PC-3 (cell line): ENCODE measurements at regions not wholly inside any gene's neighbourhood (a gene's known extent, or its start where the extent isn't known, plus 50 kb on each side); places are given as distances from the start of the nearest gene placed in this dataset.
"Not testable (repeated sequence)": the region's sequence is repeated elsewhere in the genome, so short reads cannot be mapped to it uniquely, and the experiment has no call there.

ENCODE experiments used
- ATAC-seq: fragments of 200-7000 bp; cut with Tn5 transposase; 2 replicates; pipeline ENCODE4 v1.9.1; 2020; ENCODE audit warnings: mild to moderate bottlenecking, moderate library complexity
- BruUV-seq: library from RNA; stranded (reverse); fragments of 400-500 nt; replicated peaks from 2 replicates; lab custom pipeline; 2021; lab: Mats Ljungman, UMichigan
- CTCF ChIA-PET: fragments of 300-600 bp; sonication (Branson Sonifier 250); formaldehyde crosslinking; loops from one replicate; lab custom pipeline; 2022; ENCODE audit warnings: antibody characterized with exemption; lab: Charles Lee
- POLR2A ChIA-PET: fragments of 300-600 bp; sonication (Branson Sonifier 250); formaldehyde crosslinking; loops from one replicate; lab custom pipeline; 2022; ENCODE audit warnings: antibody characterized with exemption; ENCODE audit not compliant: unreplicated experiment; lab: Charles Lee
- DNase-seq: peaks from one replicate; pipeline ENCODE4 v3.0.0-alpha.2; 2015
- H2AFZ ChIP-seq: fragments of 300-600 bp; sonication (generic); 2 replicates; pipeline ENCODE4 v1.6.0; 2016; ENCODE audit warnings: antibody characterized with exemption, low read length
- H3F3A ChIP-seq: fragments of 300-600 bp; sonication (generic); one replicate; pipeline ENCODE4 v1.6.0; 2017; ENCODE audit warnings: antibody characterized with exemption, low read length, control low read depth, mild to moderate bottlenecking; ENCODE audit not compliant: unreplicated experiment
- H3K27ac ChIP-seq: fragments of 300-600 bp; sonication (generic); 2 replicates; pipeline ENCODE4 v1.5.1; 2016; ENCODE audit warnings: mild to moderate bottlenecking, low read length
- H3K27me3 ChIP-seq: fragments of 300-600 bp; sonication (generic); 2 replicates; pipeline ENCODE4 v1.6.1; 2016; ENCODE audit warnings: low read length, mixed read lengths
- H3K36me3 ChIP-seq: fragments of 300-600 bp; sonication (generic); 2 replicates; pipeline ENCODE4 v1.6.1; 2016; ENCODE audit warnings: low read depth, mixed run types, low read length, mixed read lengths
- H3K4me1 ChIP-seq: fragments of 300-600 bp; sonication (generic); 2 replicates; pipeline ENCODE4 v1.5.1; 2016; ENCODE audit warnings: low read length; ENCODE audit not compliant: insufficient read depth
- H3K4me2 ChIP-seq: fragments of 300-600 bp; sonication (generic); 2 replicates; pipeline ENCODE4 v1.6.0; 2016; ENCODE audit warnings: low read length
- H3K4me3 ChIP-seq: fragments of 300-600 bp; sonication (generic); 2 replicates; pipeline ENCODE4 v1.5.1; 2016; ENCODE audit warnings: mild to moderate bottlenecking, low read length, mixed read lengths
- H3K79me2 ChIP-seq: fragments of 300-600 bp; sonication (generic); 2 replicates; pipeline ENCODE4 v1.6.1; 2017; ENCODE audit warnings: low read length, mixed read lengths
- H3K9ac ChIP-seq: fragments of 300-600 bp; sonication (generic); 2 replicates; pipeline ENCODE4 v1.6.0; 2016; ENCODE audit warnings: mild to moderate bottlenecking, low read length
- H3K9me2 ChIP-seq: fragments of 300-600 bp; sonication (generic); replicated peaks from 2 replicates; pipeline ENCODE4 v1.6.1; 2016; ENCODE audit warnings: mixed run types, low read length, mixed read lengths
- H3K9me3 ChIP-seq: fragments of 300-600 bp; sonication (generic); 2 replicates; pipeline ENCODE4 v1.6.1; 2016; ENCODE audit warnings: low read length, mixed read lengths
- H4K20me1 ChIP-seq: fragments of 300-600 bp; sonication (generic); 2 replicates; pipeline ENCODE4 v1.6.1; 2016; ENCODE audit warnings: low read length, mixed read lengths
- EZH2 ChIP-seq: fragments of 300-600 bp; sonication (generic); IDR thresholded peaks from one replicate; pipeline ENCODE4 v1.6.1; 2017; ENCODE audit warnings: antibody characterized with exemption, mild to moderate bottlenecking, low read length; ENCODE audit not compliant: unreplicated experiment
- EZH2phosphoT487 ChIP-seq: fragments of 300-600 bp; sonication (generic); IDR thresholded peaks from 2 replicates; pipeline ENCODE4 v1.6.1; 2018; ENCODE audit warnings: mild to moderate bottlenecking, antibody characterized with exemption, low read length, borderline replicate concordance
- intact Hi-C: fragments of 100-400 bp; cut with micrococcal nuclease; formaldehyde crosslinking; loops from 2 replicates; pipeline ENCODE4 v1.9.0; 2023
- TF ChIP-seq, protein P1 (sequence below): fragments of 300-600 bp; sonication (generic); conservative IDR thresholded peaks from 2 replicates; pipeline ENCODE4 v1.5.1; 2017; ENCODE audit warnings: antibody characterized with exemption, low read depth, mild to moderate bottlenecking, low read length

DNA sequence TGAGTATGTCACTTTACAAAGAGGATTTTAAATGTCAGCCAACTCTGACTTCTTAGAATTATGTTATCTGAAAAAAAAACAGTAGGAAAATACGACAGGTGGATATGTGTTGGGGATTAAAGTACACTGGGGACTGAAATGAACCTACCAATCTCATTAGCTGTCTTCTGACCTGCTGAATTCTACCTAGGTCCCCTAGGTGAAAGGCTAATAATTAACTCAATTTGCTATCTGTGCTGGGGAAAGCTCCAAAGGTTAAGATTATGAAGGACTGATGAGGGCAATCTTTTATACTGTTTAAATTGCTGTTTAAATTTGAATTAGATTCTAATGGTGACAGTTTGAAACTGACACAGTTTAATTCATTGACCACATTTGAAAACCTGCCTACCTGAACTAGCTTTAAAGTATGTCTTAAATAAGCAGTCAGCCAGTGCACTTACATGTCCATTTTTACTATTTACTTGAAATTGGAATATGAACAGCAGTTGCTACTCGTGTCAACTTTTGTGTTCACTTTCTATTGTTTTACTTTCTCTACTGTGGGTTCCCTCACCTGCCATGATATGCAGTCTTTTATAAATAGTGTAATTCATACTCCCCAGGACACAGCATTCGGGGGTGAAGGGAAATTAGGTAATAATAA, 977.3 kb downstream of the C4orf33 start:
- no peaks in the 10 kb centered on the region for H3K27me3 ChIP-seq
- BruUV-seq: no TSS peak
- H3K9me3 ChIP-seq: no peaks in the 10 kb centered on the region
- no peaks in the 10 kb centered on the region for H3K79me2 ChIP-seq
- intact Hi-C loops: no loop called here
- no peak for DNase-seq
- no peaks in the 10 kb centered on the region for H3K4me1 ChIP-seq
- no peak for ATAC-seq
- H3K36me3 ChIP-seq: no peaks in the 10 kb centered on the region
- H3K9me2 ChIP-seq: no peaks in the 10 kb centered on the region
- no peak overlapping the region for H3K27ac ChIP-seq
- H3F3A ChIP-seq: no peaks in the 10 kb centered on the region
- no peak overlapping the region for H2AFZ ChIP-seq
- no peak for TF ChIP-seq EZH2
- no peak for TF ChIP-seq EZH2phosphoT487
- TF ChIP-seq, protein P1, sequence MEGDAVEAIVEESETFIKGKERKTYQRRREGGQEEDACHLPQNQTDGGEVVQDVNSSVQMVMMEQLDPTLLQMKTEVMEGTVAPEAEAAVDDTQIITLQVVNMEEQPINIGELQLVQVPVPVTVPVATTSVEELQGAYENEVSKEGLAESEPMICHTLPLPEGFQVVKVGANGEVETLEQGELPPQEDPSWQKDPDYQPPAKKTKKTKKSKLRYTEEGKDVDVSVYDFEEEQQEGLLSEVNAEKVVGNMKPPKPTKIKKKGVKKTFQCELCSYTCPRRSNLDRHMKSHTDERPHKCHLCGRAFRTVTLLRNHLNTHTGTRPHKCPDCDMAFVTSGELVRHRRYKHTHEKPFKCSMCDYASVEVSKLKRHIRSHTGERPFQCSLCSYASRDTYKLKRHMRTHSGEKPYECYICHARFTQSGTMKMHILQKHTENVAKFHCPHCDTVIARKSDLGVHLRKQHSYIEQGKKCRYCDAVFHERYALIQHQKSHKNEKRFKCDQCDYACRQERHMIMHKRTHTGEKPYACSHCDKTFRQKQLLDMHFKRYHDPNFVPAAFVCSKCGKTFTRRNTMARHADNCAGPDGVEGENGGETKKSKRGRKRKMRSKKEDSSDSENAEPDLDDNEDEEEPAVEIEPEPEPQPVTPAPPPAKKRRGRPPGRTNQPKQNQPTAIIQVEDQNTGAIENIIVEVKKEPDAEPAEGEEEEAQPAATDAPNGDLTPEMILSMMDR: no peak
- no peak overlapping the region for H3K4me3 ChIP-seq
- H3K4me2 ChIP-seq: no peak overlapping the region
- no peaks in the 10 kb centered on the region for H4K20me1 ChIP-seq
- no peak overlapping the region for H3K9ac ChIP-seq
- ChIA-PET POLR2A (no interaction called here), CTCF (no interaction called here)

DNA sequence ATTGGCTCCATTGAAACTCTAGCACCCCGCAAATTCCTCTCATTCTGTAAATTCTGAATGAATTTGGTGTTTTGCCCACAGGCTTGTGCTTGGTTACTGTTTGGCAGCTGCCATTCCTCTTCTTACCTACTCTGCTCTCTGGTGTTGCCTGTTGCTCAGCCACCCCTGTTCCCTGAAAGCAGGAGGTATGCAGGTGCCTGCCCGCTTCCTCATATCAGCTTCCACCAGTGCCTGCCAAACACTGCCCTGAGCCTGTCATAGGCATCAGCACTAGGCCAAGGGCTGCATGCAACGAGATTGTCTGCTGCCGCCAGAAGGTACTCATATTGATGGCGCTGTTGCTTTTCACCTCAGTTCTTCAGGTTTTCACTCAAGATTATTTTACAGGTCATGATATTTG, 978.1 kb downstream of the C4orf33 start:
- Histone ChIP-seq H3K9me2 (no peaks in the 10 kb centered on the region), H3K9me3 (no peaks in the 10 kb centered on the region), H3K27ac (no peak overlapping the region), H3K4me3 (no peak overlapping the region), H3K4me1 (no peaks in the 10 kb centered on the region), H3K9ac (no peak overlapping the region), H3K36me3 (no peaks in the 10 kb centered on the region), H3K27me3 (no peaks in the 10 kb centered on the region), H3F3A (no peaks in the 10 kb centered on the region), H4K20me1 (no peaks in the 10 kb centered on the region), H2AFZ (no peak overlapping the region), H3K79me2 (no peaks in the 10 kb centered on the region), H3K4me2 (no peak overlapping the region)
- DNase-seq (no peak), ATAC-seq (no peak)
- BruUV-seq: no TSS peak
- intact Hi-C loops: no loop called here
- ChIA-PET POLR2A (no interaction called here), CTCF (no interaction called here)
- TF ChIP-seq, protein P1: no peak
- TF ChIP-seq EZH2 (no peak), EZH2phosphoT487 (no peak)

DNA sequence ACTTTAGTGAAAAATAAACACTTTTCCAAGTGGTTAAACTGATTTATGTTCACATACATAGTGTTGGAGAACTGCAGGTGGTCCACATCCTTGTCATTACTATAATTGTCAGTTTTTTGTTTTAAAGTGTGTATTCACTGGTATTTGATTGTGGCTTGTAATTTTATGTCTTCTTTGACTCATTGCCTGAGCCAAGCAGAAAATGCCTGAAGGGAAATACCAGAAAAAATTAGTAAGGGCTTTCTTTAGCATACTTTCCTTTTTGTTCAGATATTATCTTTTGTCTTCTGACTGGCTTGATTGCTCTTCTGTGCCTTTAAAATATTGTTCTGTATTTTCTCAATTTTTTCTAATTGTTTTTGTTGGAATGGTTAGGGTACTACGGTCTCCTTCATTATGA, 981.3 kb downstream of the C4orf33 start:
- H3K27ac ChIP-seq: no peak overlapping the region
- H3K9ac ChIP-seq: no peak overlapping the region
- H3K79me2 ChIP-seq: no peaks in the 10 kb centered on the region
- no peak overlapping the region for H2AFZ ChIP-seq
- H3K4me3 ChIP-seq: no peak overlapping the region
- no peaks in the 10 kb centered on the region for H3F3A ChIP-seq
- no peaks in the 10 kb centered on the region for H3K4me1 ChIP-seq
- ATAC-seq (peak; percentile 38), DNase-seq (peak; percentile 43)
- CTCF ChIA-PET: no interaction called here
- H3K36me3 ChIP-seq: no peaks in the 10 kb centered on the region
- no TSS peak for BruUV-seq
- intact Hi-C loops: no loop called here
- TF ChIP-seq EZH2phosphoT487 (no peak), EZH2 (no peak)
- TF ChIP-seq, protein P1: no peak
- no peaks in the 10 kb centered on the region for H4K20me1 ChIP-seq
- H3K27me3 ChIP-seq: no peaks in the 10 kb centered on the region
- no peak overlapping the region for H3K4me2 ChIP-seq
- no peaks in the 10 kb centered on the region for H3K9me2 ChIP-seq
- H3K9me3 ChIP-seq: no peaks in the 10 kb centered on the region
- POLR2A ChIA-PET: no interaction called here

DNA sequence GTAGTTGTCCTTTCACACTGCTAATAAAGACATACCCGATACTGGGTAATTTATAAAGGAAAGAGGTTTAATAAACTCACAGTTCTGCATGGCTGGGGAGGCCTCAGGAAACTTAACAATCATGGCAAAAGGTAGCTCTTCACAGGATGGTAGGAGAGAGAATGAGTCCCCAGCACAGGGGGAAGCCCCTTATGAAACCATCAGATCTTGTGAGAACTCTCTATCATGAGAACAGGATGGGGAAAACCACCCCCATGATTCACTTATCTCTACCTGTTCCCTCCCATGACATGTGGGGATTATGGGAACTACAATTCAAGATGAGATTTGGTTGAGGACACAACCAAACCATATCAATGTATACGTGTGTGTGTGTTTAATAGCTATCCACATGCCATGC, 983.1 kb downstream of the C4orf33 start:
- H3K27ac ChIP-seq, CTCF ChIA-PET: not testable (repeated sequence)

More for the DNA sequence above, 983.1 kb downstream of the C4orf33 start:
- H3K9me3 ChIP-seq, POLR2A ChIA-PET, ATAC-seq, BruUV-seq, H3K9ac ChIP-seq, intact Hi-C loops, H3K79me2 ChIP-seq, H3F3A ChIP-seq, H3K4me3 ChIP-seq, H4K20me1 ChIP-seq, DNase-seq, H2AFZ ChIP-seq, H3K4me2 ChIP-seq, H3K9me2 ChIP-seq, H3K36me3 ChIP-seq, H3K27me3 ChIP-seq, H3K4me1 ChIP-seq: not testable (repeated sequence)
